ENCODE measurements at regions not wholly inside any gene's neighbourhood (a gene's known extent, or its start where the extent isn't known, plus 50 kb on each side); places are given as distances from the start of the nearest gene placed in this dataset.

GRCh38 chr10:78309536-78310237 lies 276.0 kb downstream of the RPS24 start:
- H3K36me3 ChIP-seq (ENCODE audit: low read depth), result no peaks in the 10 kb centered on the region
- TF ChIP-seq CTCF (IDR thresholded peaks at IDR 0.05; ENCODE audit: poor library complexity, severe bottlenecking), result no peak
- no peak overlapping the region for H3K4me3 ChIP-seq (ENCODE audit: severe bottlenecking)
- H3K27ac ChIP-seq (ENCODE audit: poor library complexity, severe bottlenecking), result no peak overlapping the region
- peaks cover 31% of the 10 kb centered on the region for H3K27me3 ChIP-seq (ENCODE audit: insufficient read depth, poor library complexity, severe bottlenecking)
- DNase-seq (ENCODE audit: low spot score) (no peak), ATAC-seq (ENCODE audit: low read depth) (no peak)
- no peaks in the 10 kb centered on the region for H3K9me3 ChIP-seq (ENCODE audit: severe bottlenecking)
- no peaks in the 10 kb centered on the region for H3K4me1 ChIP-seq (ENCODE audit: insufficient read depth, poor library complexity, severe bottlenecking)

- Histone ChIP-seq H3K4me1 (ENCODE audit: insufficient read depth, poor library complexity, severe bottlenecking) (no peaks in the 10 kb centered on the region), H3K27me3 (ENCODE audit: insufficient read depth, poor library complexity, severe bottlenecking) (peaks cover 31% of the 10 kb centered on the region), H3K36me3 (ENCODE audit: low read depth) (no peaks in the 10 kb centered on the region), H3K27ac (ENCODE audit: poor library complexity, severe bottlenecking) (no peak overlapping the region), H3K9me3 (ENCODE audit: severe bottlenecking) (no peaks in the 10 kb centered on the region), H3K4me3 (ENCODE audit: severe bottlenecking) (no peak overlapping the region)
- TF ChIP-seq CTCF (IDR thresholded peaks at IDR 0.05; ENCODE audit: poor library complexity, severe bottlenecking), result no peak
- no peak for DNase-seq (ENCODE audit: low spot score)
- no peak for ATAC-seq (ENCODE audit: low read depth)
Observed at GRCh38 chr10:78310481-78311080, 276.9 kb downstream of the RPS24 start.

GRCh38 chr10:78312197-78313047 lies 278.8 kb downstream of the RPS24 start:
- no peak for TF ChIP-seq CTCF (IDR thresholded peaks at IDR 0.05; ENCODE audit: poor library complexity, severe bottlenecking)
- Histone ChIP-seq H3K4me3 (ENCODE audit: severe bottlenecking) (no peak overlapping the region), H3K4me1 (ENCODE audit: insufficient read depth, poor library complexity, severe bottlenecking) (no peaks in the 10 kb centered on the region), H3K27ac (ENCODE audit: poor library complexity, severe bottlenecking) (no peak overlapping the region), H3K36me3 (ENCODE audit: low read depth) (no peaks in the 10 kb centered on the region), H3K27me3 (ENCODE audit: insufficient read depth, poor library complexity, severe bottlenecking) (peaks cover 18% of the 10 kb centered on the region), H3K9me3 (ENCODE audit: severe bottlenecking) (no peaks in the 10 kb centered on the region)
- ATAC-seq (ENCODE audit: low read depth) (no peak), DNase-seq (ENCODE audit: low spot score) (no peak)

GRCh38 chr10:78313048-78313381 lies 279.4 kb downstream of the RPS24 start:
- H3K27me3 ChIP-seq (ENCODE audit: insufficient read depth, poor library complexity, severe bottlenecking), result peaks cover 12% of the 10 kb centered on the region
- no peak for DNase-seq (ENCODE audit: low spot score)
- H3K4me1 ChIP-seq (ENCODE audit: insufficient read depth, poor library complexity, severe bottlenecking), result no peaks in the 10 kb centered on the region
- no peak for TF ChIP-seq CTCF (IDR thresholded peaks at IDR 0.05; ENCODE audit: poor library complexity, severe bottlenecking)
- no peaks in the 10 kb centered on the region for H3K9me3 ChIP-seq (ENCODE audit: severe bottlenecking)
- no peak overlapping the region for H3K27ac ChIP-seq (ENCODE audit: poor library complexity, severe bottlenecking)
- no peak for ATAC-seq (ENCODE audit: low read depth)
- H3K4me3 ChIP-seq (ENCODE audit: severe bottlenecking), result no peak overlapping the region
- H3K36me3 ChIP-seq (ENCODE audit: low read depth), result no peaks in the 10 kb centered on the region
